HG03442 (cell line): ENCODE measurements at regions not wholly inside any gene's neighbourhood (a gene's known extent, or its start where the extent isn't known, plus 50 kb on each side); places are given as distances from the start of the nearest gene placed in this dataset.
"Not testable (repeated sequence)": the region's sequence is repeated elsewhere in the genome, so short reads cannot be mapped to it uniquely, and the experiment has no call there.

ENCODE experiments used
- ATAC-seq: cut with Tn5 transposase; IDR thresholded peaks from one replicate; pipeline ENCODE4 v1.9.1; 2021; ENCODE audit warnings: mild to moderate bottlenecking, moderate library complexity; ENCODE audit not compliant: unreplicated experiment

DNA sequence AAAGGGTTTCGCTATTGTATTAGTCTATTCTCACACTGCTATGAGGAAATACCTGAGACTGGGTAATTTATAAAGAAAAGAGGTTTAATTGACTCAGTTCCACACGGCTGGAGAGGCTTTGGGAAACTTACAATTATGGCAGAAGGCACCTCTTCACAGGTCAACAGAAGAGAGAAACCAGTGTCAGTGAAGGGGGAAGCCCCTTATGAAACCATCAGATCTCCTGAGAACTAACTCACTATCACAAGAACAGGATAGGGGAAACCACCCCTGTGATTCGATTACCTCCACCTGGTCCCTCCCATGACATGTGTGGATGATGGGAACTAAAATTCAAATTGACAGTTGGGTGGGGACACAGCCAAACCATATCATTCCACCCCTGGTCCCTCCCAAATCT lies 589.5 kb downstream of the CENPC start:
- no peak for ATAC-seq

DNA sequence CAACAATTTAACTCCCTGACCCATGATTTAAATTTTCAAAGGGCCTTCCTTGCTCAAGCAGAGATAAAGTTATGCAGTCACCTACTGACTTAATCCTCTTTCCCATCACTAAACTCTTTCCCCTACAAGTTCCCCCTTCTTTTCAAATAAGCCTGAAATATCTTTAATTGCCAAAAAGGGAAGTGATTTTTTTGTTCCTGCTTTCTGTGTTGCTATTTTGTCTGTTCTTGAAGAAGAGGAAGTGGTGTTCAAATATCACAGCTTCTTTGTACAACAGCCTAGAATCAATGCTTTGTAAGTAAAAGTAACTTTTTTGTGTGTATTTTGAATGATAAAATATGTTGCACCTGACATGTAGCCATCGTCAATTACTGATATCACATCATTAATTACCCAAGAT lies 595.9 kb downstream of the CENPC start:
- ATAC-seq: no peak

GRCh38 chr4:66946761-66947160 lies 598.5 kb downstream of the CENPC start:
- ATAC-seq: no peak

- ATAC-seq: no peak
Measured at GRCh38 chr4:66943112-66943511, 602.2 kb downstream of the CENPC start.

- ATAC-seq: not testable (repeated sequence)
Measured at GRCh38 chr4:66931981-66932380, 613.3 kb downstream of the CENPC start.

GRCh38 chr4:66930206-66930605 lies 615.1 kb downstream of the CENPC start:
- no peak for ATAC-seq

DNA sequence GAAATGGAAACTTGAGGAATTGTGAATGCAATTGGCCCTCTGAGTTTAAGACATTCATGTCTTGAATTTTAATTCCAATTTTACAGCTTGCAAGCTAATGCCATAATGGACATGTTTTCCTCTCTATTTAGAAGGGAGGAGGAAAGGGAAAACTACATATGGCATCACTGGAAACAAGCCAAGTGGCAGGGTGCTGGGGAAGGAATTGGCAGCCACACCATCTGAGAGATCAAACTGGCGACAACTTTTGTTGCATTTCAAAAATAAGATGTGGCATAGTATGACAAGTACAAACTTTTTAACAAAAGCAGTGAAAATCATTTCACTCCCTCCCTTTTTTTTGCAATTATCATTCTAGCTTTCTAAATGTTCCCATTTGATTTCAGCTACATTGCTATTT lies 615.6 kb downstream of the CENPC start:
- ATAC-seq: no peak

- not testable (repeated sequence) for ATAC-seq
Measured at GRCh38 chr4:66928881-66929280, 616.4 kb downstream of the CENPC start.

DNA sequence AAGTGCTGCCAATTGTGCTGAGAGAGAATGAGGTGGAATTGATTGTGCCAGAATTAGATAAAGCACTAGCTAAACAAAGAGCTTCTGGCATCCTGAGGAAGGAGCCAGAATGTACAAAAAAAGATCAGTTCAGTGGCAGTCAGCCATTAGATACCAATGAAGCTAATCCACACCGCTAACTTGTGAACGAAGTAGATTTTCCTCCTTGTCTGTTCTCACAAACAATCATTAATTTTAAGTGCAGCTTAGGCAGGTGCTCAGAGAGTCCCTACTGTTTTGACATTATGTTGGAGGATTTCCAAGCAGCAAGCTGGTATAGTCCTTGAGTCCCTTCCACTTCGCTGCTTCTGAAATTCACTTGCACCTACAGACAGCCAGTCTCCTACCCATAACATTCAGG lies 617.4 kb downstream of the CENPC start:
- no peak for ATAC-seq

DNA sequence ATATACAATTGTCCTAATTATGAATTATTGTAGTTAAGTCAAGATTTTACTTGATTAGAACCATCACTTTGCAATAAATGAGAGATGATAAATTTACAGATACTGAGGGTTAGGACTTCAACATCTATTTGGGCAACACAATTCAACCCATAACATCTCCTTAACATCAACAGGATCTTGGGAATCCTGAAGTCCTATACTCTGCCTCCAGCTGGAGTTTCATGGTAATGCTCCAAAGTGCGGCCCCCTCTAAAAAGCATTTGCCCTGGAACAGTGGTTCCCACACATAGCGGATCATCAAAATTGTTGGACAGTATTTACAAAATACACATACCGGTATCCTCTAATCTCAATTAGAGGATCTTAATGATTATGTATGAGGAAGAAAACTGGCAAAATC lies 618.6 kb downstream of the CENPC start:
- ATAC-seq: no peak

- ATAC-seq: no peak
Measured at GRCh38 chr4:66923081-66923865, 622.0 kb downstream of the CENPC start.

GRCh38 chr4:66921433-66921832 lies 623.9 kb downstream of the CENPC start:
- ATAC-seq: no peak

- ATAC-seq: no peak
Measured at GRCh38 chr4:66920514-66920913, 624.8 kb downstream of the CENPC start.

DNA sequence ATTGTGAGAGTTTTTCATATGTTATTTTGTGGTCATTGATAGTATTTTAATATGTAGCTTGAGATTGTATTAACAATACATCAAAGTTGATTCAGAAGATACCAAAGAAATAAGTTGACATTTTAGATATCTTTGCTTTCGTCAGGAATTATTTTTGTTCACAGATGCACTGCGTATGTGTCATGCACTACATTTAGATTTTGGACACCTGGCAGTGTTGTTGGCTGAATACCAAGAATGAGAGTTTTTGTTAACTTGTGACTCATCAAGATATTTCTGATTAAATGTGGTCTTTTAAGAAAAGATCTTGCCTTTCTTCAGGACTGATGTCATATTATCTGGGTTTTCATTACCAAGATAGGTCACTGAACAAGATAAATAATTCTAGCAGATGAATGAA lies 633.4 kb downstream of the CENPC start:
- no peak for ATAC-seq

- ATAC-seq: no peak
Measured at GRCh38 chr4:66906314-66906713, 639.0 kb downstream of the CENPC start.

DNA sequence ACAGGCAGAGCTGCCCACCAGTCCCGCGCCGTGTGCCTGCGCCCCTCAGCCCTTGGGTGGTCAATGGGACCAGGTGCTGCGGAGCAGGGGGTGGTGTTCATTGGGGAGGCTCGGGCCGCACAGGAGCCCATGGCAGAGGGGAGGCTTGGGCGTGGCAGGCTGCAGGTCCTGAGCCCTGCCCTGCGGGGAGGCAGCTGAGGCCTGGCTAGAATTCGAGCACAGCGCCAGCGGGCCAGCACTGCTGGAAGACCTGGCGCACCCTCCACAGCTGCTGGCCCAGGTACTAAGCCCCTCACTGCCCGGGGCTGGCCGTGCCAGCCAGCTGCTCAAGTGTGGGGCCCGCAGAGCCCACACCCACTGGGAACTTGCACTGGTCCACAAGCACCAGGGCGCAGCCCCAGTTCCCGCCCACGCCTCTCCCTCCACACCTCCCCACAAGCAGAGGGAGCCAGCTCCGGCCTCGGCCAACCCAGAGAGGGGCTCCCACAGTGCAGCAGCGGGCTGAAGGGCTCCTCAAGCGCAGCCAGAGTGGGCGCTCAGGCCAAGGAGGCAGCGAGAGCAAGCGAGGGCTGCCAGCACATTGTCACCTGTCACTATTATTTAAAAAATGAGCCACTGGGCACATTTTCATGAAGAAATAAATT lies 645.8 kb downstream of the CENPC start:
- no peak for ATAC-seq

DNA sequence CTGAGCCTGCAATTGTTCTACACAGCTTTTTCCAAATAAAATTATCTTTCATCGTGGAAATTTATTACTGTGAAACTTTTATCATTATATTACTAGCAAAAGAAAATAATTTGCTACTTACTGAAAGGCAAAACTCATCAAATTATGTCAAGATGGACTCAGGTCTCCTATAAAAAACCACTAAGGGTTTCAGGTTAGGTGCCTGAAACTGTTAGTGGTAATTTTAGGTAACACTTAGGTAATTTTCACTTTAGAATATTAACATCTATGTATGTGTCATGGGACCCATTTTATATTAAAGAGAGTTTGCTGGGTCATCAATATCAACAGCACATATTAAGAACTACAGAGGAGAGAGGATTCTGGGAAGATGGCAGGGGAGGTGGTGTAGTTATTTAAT lies 651.5 kb downstream of the CENPC start:
- no peak for ATAC-seq

DNA sequence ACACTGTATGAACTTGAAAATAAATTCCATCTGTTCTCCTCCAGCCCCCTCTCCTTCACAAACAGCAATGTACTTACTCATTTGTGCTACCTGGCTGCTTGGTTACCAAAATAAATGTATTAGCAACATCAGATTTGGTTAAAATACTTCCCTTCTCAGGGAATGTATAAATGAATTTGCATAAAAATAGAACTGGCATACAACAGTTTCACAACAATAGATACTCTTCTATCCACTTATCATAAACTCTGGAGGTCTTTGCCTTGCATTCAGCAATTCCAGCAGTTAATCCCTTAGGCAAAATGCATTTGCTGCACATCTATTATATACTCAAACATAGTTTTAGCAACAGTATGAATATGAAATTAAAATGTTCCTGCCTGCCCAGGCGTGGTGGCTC lies 658.2 kb downstream of the CENPC start:
- no peak for ATAC-seq

DNA sequence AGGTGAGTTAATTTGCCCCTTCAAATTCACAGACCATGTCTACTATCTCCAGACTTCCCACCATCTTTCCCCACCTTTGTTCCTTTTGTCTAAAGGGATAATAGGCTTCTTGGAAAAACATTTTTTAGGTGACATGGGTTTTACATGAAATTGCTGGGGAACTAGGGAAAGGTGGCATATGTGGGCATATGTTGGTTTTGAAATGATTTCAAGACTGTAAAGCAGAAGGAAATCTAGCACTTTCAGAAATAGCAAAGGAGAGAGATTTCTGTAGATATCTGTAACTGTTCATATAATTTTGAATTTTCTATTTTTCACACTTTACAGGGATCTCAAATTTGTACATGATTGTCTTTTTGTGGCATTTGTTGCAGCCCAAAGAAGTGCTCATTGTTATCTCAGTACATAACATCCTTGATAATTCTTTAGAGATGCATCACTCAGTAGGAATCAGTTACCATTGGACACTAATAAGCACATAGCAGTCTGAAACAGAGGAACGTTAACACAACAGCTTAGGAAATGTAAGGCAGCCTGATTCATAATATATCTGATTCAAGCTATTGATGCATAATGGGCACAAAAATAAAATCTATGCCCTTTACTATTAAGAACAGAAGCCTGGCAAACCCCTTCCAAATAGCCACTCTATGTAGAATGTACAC lies 659.7 kb downstream of the CENPC start:
- ATAC-seq: no peak

DNA sequence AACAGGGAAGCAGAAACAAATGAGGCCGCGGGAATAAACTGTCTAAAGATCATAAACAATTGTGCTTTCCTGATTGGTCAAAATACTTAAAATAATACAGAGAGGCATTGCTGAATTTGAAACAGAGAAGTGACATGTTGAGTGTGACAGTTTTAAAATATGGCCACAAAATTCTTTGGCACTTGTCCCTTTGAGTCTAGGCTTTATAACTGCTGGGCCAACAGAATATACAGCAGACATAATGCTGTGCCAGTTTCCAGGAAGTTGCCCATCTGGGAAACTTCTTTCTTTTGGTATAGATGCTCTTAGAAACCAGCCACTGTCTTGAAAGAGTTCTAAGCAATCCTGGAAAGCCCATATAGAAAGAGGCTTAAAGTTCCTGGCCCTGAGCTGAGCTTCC lies 668.4 kb downstream of the CENPC start:
- ATAC-seq: no peak

DNA sequence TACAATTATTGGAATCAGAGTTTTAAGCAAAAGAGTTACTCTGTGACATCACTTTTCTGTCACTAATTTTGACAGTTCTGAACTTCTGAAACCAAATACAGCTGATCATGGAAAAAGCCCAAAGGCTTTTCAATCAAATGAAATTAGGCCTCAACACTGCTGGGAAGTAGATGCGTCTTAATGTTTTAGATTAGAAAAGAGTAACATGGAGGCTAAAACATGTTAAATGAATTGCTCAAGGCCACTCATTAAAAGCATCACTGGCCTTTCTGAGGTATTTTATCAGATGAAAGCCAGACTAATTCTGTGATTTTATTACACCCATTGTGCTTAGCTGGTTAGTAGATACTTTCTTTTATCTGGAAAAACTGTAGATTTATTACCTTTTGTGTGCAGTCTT lies 672.6 kb downstream of the CENPC start:
- no peak for ATAC-seq

- no peak for ATAC-seq
Measured at GRCh38 chr4:66863481-66863880, 681.8 kb downstream of the CENPC start.
